Fibroblast of villous mesenchyme (primary cell): ENCODE measurements at regions not wholly inside any gene's neighbourhood (a gene's known extent, or its start where the extent isn't known, plus 50 kb on each side); places are given as distances from the start of the nearest gene placed in this dataset.

Experiments
- DNase-seq: peaks from one replicate; pipeline ENCODE4 v3.0.0-alpha.2; 2010; ENCODE audit warnings: low read depth
- H3K4me3 ChIP-seq: 2 replicates; pipeline ENCODE4 v1.5.1; 2011; ENCODE audit warnings: low read depth, mild to moderate bottlenecking, low read length
- CTCF ChIP-seq: IDR thresholded peaks from 2 replicates; pipeline ENCODE4 v1.5.1; 2012; ENCODE audit warnings: low read depth, mild to moderate bottlenecking, low read length; ENCODE audit not compliant: insufficient read depth

- DNase-seq, result no peak
- TF ChIP-seq CTCF, result no peak
Measured at GRCh38 chr9:109549386-109549785, 51.3 kb upstream of the PTPN3 start.

GRCh38 chr9:109551651-109552050 is 53.5 kb upstream of the PTPN3 start:
- no peak overlapping the region for H3K4me3 ChIP-seq
- no peak for TF ChIP-seq CTCF
- no peak for DNase-seq

More at GRCh38 chr9:109549386-109549785, 51.3 kb upstream of the PTPN3 start:
- H3K4me3 ChIP-seq, result no peak overlapping the region

DNA sequence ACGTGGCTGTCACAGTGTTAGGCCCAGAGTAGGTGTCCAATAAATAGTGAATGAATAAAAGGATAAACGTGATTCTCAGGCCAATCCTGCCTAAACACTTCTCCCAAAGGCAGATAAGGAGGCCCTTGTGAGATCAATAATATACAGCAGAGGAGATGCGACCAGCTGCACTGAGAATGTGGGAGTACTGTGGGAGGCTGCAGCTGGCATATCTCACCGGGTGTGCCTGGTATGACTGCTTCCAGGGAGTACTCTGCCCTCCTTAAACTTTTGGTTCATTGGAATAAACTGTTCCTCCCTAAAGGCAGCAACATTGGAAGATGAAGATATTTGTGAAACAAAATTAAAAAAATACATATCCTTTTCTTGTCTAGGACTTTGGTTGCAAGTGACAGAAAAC is 57.1 kb upstream of the PTPN3 start:
- H3K4me3 ChIP-seq, result no peak overlapping the region
- no peak for TF ChIP-seq CTCF
- no peak for DNase-seq

- no peak overlapping the region for H3K4me3 ChIP-seq
- DNase-seq, result no peak
- TF ChIP-seq CTCF, result no peak
Measured at GRCh38 chr9:109556061-109556460, 58.0 kb upstream of the PTPN3 start.

GRCh38 chr9:109556786-109557185 is 58.7 kb upstream of the PTPN3 start:
- no peak for DNase-seq
- TF ChIP-seq CTCF, result no peak
- no peak overlapping the region for H3K4me3 ChIP-seq

GRCh38 chr9:109557481-109557880 is 59.4 kb upstream of the PTPN3 start:
- no peak for TF ChIP-seq CTCF
- no peak overlapping the region for H3K4me3 ChIP-seq
- DNase-seq, result no peak

DNA sequence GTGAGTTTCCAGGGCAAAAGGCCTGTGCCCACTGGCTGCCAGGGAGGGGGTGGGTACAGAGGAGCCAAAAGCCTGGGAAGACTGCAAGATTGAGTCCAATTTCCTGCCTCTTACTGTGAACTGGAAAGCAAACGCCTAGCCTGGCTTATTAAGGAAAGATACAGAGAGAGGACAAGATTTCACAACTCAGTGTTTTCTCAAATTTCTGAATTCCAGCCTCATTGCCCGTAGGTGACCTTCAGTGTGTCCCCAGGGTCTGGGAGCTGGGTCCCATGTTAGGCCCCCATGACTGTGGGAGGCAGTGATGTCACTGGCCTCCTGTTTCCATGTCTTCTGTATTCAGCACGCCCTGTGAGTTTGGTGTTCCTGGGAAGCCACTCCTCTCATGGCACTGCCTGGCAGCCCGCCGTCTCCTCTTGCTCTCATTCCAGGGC is 60.6 kb upstream of the PTPN3 start:
- no peak for DNase-seq
- no peak for TF ChIP-seq CTCF

More for the DNA sequence above, 60.6 kb upstream of the PTPN3 start:
- no peak overlapping the region for H3K4me3 ChIP-seq
